PC-3 (cell line): ENCODE measurements at regions not wholly inside any gene's neighbourhood (a gene's known extent, or its start where the extent isn't known, plus 50 kb on each side); places are given as distances from the start of the nearest gene placed in this dataset.

Experiments
- EZH2 ChIP-seq: fragments of 300-600 bp; sonication (generic); IDR thresholded peaks from one replicate; pipeline ENCODE4 v1.6.1; 2017; ENCODE audit warnings: antibody characterized with exemption, mild to moderate bottlenecking, low read length; ENCODE audit not compliant: unreplicated experiment
- TF ChIP-seq, protein P1 (sequence below): fragments of 300-600 bp; sonication (generic); conservative IDR thresholded peaks from 2 replicates; pipeline ENCODE4 v1.5.1; 2017; ENCODE audit warnings: antibody characterized with exemption, low read depth, mild to moderate bottlenecking, low read length

DNA sequence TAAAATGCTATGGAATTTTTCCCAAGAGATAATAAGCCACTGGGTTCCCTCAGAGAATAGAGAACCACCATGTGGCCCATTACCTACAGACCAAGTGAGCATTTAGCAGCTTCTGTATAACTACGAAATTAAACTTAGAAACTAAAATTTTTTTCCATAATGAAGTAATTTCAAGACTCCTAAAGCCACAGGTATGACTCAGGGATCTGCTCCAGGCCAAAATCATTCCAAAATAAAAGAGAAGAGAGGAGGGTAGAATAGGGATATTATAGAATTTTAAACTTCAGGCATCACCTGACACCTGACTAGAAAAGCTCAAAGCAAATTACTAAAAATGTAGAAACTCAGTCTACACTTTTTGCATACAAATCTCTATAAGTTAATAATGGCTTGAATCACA is 108.9 kb upstream of the DST start:
- TF ChIP-seq, protein P1, sequence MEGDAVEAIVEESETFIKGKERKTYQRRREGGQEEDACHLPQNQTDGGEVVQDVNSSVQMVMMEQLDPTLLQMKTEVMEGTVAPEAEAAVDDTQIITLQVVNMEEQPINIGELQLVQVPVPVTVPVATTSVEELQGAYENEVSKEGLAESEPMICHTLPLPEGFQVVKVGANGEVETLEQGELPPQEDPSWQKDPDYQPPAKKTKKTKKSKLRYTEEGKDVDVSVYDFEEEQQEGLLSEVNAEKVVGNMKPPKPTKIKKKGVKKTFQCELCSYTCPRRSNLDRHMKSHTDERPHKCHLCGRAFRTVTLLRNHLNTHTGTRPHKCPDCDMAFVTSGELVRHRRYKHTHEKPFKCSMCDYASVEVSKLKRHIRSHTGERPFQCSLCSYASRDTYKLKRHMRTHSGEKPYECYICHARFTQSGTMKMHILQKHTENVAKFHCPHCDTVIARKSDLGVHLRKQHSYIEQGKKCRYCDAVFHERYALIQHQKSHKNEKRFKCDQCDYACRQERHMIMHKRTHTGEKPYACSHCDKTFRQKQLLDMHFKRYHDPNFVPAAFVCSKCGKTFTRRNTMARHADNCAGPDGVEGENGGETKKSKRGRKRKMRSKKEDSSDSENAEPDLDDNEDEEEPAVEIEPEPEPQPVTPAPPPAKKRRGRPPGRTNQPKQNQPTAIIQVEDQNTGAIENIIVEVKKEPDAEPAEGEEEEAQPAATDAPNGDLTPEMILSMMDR = no peak
- no peak for TF ChIP-seq EZH2
